HepG2 (cell line): ENCODE measurements at regions not wholly inside any gene's neighbourhood (a gene's known extent, or its start where the extent isn't known, plus 50 kb on each side); places are given as distances from the start of the nearest gene placed in this dataset.

ENCODE experiments used
- ATAC-seq: fragments of 200-7000 bp; cut with Tn5 transposase; 3 replicates; pipeline ENCODE4 v1.9.1; 2020; ENCODE audit warnings: mild to moderate bottlenecking, moderate library complexity
- BruUV-seq: library from RNA; stranded (reverse); fragments of 400-500 nt; replicated peaks from 2 replicates; lab custom pipeline; 2021; lab: Mats Ljungman, UMichigan
- CTCF ChIA-PET: fragments of 300-600 bp; formaldehyde crosslinking; extraction: SDS; loops from one replicate; lab custom pipeline; 2021; ENCODE audit warnings: low total read pairs, inconsistent platforms, low intra/inter-chr PET ratio; lab: Yijun Ruan, JAX
- POLR2A ChIA-PET: fragments of 350-600 bp; sonication (Branson Sonifier 250); formaldehyde crosslinking; loops from one replicate; lab custom pipeline; 2020; ENCODE audit warnings: antibody characterized with exemption, inconsistent platforms; lab: Yijun Ruan, JAX
- DNase-seq: peaks from one replicate; pipeline ENCODE4 v3.0.0-alpha.2; 2015; ENCODE audit warnings: low spot score
- FAIRE-seq: peaks from 3 replicates; lab custom pipeline; 2011; peaks lifted over from hg19 to GRCh38; lab: Jason Lieb, UNC
- H2AFZ ChIP-seq: one replicate; pipeline ENCODE4 v1.6.1; 2011; ENCODE audit warnings: low read length, inconsistent platforms
- H3K27ac ChIP-seq: fragments of 300-600 bp; 3 replicates; pipeline ENCODE4 v1.8.0; 2011; ENCODE audit warnings: mixed run types, mild to moderate bottlenecking, mixed read lengths, low read length, inconsistent platforms; ENCODE audit not compliant: insufficient read depth; ENCODE audit errors: extremely low read length
- H3K27me3 ChIP-seq, 2 experiments: fragments of 200-600 bp in 1 of 2; 2 replicates in 1 of 2; 3 replicates in 1 of 2; pipeline versions ENCODE4 v1.6.0 to v1.8.0; 2011; ENCODE audit warnings: low read length in 2 of 2, mild to moderate bottlenecking in 2 of 2, moderate library complexity in 2 of 2, inconsistent platforms in 1 of 2; ENCODE audit not compliant: insufficient read depth in 2 of 2, control insufficient read depth in 1 of 2
- H3K36me3 ChIP-seq, 2 experiments: fragments of 200-600 bp in 1 of 2; replicated peaks in 1 of 2; 2 replicates in 1 of 2; 3 replicates in 1 of 2; pipeline versions ENCODE4 v1.5.1 to v1.8.0; 2011; ENCODE audit warnings: low read length in 2 of 2, inconsistent platforms in 1 of 2; ENCODE audit not compliant: insufficient read depth in 2 of 2, control insufficient read depth in 1 of 2
- H3K4me1 ChIP-seq: 2 replicates; pipeline ENCODE4 v1.5.1; 2012; ENCODE audit warnings: low read length, inconsistent platforms; ENCODE audit not compliant: insufficient read depth
- H3K4me2 ChIP-seq: 2 replicates; pipeline ENCODE4 v1.6.0; 2011; ENCODE audit warnings: low read depth, low read length, inconsistent platforms
- H3K4me3 ChIP-seq, 3 experiments: fragments of 200-600 bp in 1 of 3; sonication (generic), shearing (Covaris generic) in 1 of 3; replicated peaks in 1 of 3; 2 replicates each; pipeline ENCODE4 v1.5.1; 2011 to 2016; ENCODE audit warnings: low read length in 3 of 3, inconsistent platforms in 2 of 3, low read depth in 2 of 3, mild to moderate bottlenecking in 2 of 3, control low read depth in 1 of 3, mixed read lengths in 1 of 3; ENCODE audit not compliant: insufficient read depth in 1 of 3
- H3K79me2 ChIP-seq: one replicate; pipeline ENCODE4 v1.6.1; 2011; ENCODE audit warnings: low read length, inconsistent platforms; ENCODE audit not compliant: insufficient read depth
- H3K9ac ChIP-seq: 2 replicates; pipeline ENCODE4 v1.6.0; 2011; ENCODE audit warnings: mild to moderate bottlenecking, low read depth, low read length, inconsistent platforms; ENCODE audit not compliant: insufficient read depth
- H3K9me3 ChIP-seq: 2 replicates; pipeline ENCODE4 v1.5.1; 2012; ENCODE audit warnings: mild to moderate bottlenecking, low read length
- H4K20me1 ChIP-seq: 2 replicates; pipeline ENCODE4 v1.6.0; 2011; ENCODE audit warnings: inconsistent platforms, mild to moderate bottlenecking, low read length, moderate library complexity; ENCODE audit not compliant: insufficient read depth
- SOX5 ChIP-seq: IDR thresholded peaks from 2 replicates; pipeline ENCODE4 v1.6.1; 2016; ENCODE audit warnings: borderline replicate concordance
- STAG1 ChIP-seq: sonication (generic); formaldehyde crosslinking; IDR thresholded peaks from 2 replicates; pipeline ENCODE4 v1.4.0; 2020; ENCODE audit warnings: missing genetic modification reagents
- XBP1 ChIP-seq: sonication (generic); formaldehyde crosslinking; IDR thresholded peaks from 2 replicates; pipeline ENCODE4 v1.5.0; 2020; ENCODE audit warnings: missing genetic modification reagents
- YY1 ChIP-seq: IDR thresholded peaks from 2 replicates; pipeline ENCODE4 v1.6.1; 2011; ENCODE audit warnings: low read length, low read depth, moderate library complexity, mild to moderate bottlenecking; ENCODE audit not compliant: insufficient read depth, insufficient replicate concordance
- ZBTB7A ChIP-seq: sonication (generic); formaldehyde crosslinking; IDR thresholded peaks from 2 replicates; pipeline ENCODE4 v1.8.0; 2022; ENCODE audit warnings: mild to moderate bottlenecking, missing genetic modification reagents
- ZHX2 ChIP-seq, 2 experiments: sonication (generic) in 1 of 2; formaldehyde crosslinking in 1 of 2; IDR thresholded peaks; 2 replicates each; pipeline versions ENCODE4 v1.6.1 to v1.9.0; 2014 to 2022; ENCODE audit warnings: antibody characterized with exemption in 1 of 2, borderline replicate concordance in 1 of 2, inconsistent platforms in 1 of 2, low read depth in 1 of 2, missing genetic modification reagents in 1 of 2
- WGBS: methylation state at CpG from one replicate; pipeline ENCODE4 v1.1.6; 2017; ENCODE audit warnings: low lambda C conversion rate; 5-methylcytosine and 5-hydroxymethylcytosine counted together
- in situ Hi-C: cut with HindIII; loops from 2 replicates; pipeline ENCODE4 v1.10.0; 2017; ENCODE audit warnings: low pct_unique_long_range_greater_than_20kb; ENCODE audit not compliant: extremely low pct_ligation_motif_present
- intact Hi-C: fragments of 100-400 bp; cut with micrococcal nuclease; formaldehyde crosslinking; loops from one replicate; pipeline ENCODE4 v1.10.0; 2022; ENCODE audit not compliant: unreplicated experiment

- TF ChIP-seq ZHX2 (IDR thresholded peaks at IDR 0.05; ENCODE audit: low read depth) (no peak), ZHX2 (CRISPR knock-in tag; IDR thresholded peaks at IDR 0.05; ENCODE audit: borderline replicate concordance) (no peak)
- TF ChIP-seq, all 625 proteins: peak for 0
Measured at GRCh38 chr9:93379051-93379450, 72.4 kb upstream of the FAM120A start (continued).

GRCh38 chr9:93380410-93381060 is 71.0 kb upstream of the FAM120A start:
- no peaks in the 10 kb centered on the region for H3K79me2 ChIP-seq
- H4K20me1 ChIP-seq = no peaks in the 10 kb centered on the region
- no peak overlapping the region for H2AFZ ChIP-seq
- H3K9ac ChIP-seq = no peak overlapping the region
- CTCF ChIA-PET = no interaction called here
- FAIRE-seq (no peak), ATAC-seq (no peak; the same call in 2 of the 3 replicates)
- no peaks in the 10 kb centered on the region for H3K36me3 ChIP-seq
- intact Hi-C loops = no loop called here
- H3K4me3 ChIP-seq = no peak overlapping the region
- POLR2A ChIA-PET = no interaction called here
- WGBS = 7% methylated on average over 3 of the region's 3 CpGs
- H3K27ac ChIP-seq = no peak overlapping the region
- TF ChIP-seq YY1 (no peak), SOX5 (CRISPR knock-in tag) (no peak), XBP1 (no peak), ZBTB7A (CRISPR knock-in tag) (no peak), STAG1 (CRISPR knock-in tag) (peak; percentile 21; the same call in 1 of the 2 replicates)
- TF ChIP-seq, all 625 proteins: peak for 1
- no peak for DNase-seq
- Histone ChIP-seq H3K4me1 (no peaks in the 10 kb centered on the region), H3K9me3 (no peaks in the 10 kb centered on the region), H3K27me3 (0 out of 5 replicates have a peak, but pooled peaks cover 0 to 3% of the 10 kb centered on the region in 2 experiments), H3K4me2 (no peak overlapping the region)
- no TSS peak for BruUV-seq
- in situ Hi-C loops = no loop called here
